ENCODE measurements at regions not wholly inside any gene's neighbourhood (a gene's known extent, or its start where the extent isn't known, plus 50 kb on each side); places are given as distances from the start of the nearest gene placed in this dataset.

DNA sequence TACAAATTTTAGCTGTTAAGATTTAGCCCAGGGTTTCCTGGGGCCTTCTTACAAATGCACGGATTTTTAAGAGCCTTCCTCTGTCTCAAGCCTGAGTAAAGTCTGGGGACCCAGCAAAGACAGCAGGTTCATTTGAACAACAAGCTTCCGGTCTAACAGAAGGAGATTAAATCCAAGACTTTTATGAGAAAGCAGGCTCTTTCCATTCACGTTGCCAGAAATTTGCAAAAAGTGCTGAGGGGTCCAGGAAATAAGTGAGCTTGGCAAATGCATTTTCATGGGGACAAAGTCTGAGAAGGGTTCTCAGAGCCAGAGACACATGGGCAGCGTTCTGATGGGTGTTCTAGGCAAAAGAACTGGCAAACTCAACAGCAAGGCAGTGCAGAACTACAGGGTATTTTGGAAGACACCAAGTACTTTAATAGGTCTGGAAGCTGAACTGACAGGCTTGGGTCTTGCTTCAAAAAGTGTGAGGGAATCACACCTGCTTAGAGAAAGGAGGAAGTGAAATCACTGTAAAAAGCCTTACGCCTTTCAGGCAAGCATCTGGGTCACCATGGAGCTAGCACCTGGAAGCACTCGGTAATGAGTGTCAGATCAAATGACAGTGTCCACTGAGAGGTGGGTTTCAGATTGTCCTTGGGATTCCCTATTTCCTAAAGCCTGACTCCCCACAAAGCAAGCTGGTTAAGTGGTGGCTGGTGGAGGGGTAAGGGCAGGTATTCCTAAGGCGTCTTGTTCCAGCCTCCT lies 115.8 kb upstream of the ARHGEF3 start:
- TF ChIP-seq, protein P1, sequence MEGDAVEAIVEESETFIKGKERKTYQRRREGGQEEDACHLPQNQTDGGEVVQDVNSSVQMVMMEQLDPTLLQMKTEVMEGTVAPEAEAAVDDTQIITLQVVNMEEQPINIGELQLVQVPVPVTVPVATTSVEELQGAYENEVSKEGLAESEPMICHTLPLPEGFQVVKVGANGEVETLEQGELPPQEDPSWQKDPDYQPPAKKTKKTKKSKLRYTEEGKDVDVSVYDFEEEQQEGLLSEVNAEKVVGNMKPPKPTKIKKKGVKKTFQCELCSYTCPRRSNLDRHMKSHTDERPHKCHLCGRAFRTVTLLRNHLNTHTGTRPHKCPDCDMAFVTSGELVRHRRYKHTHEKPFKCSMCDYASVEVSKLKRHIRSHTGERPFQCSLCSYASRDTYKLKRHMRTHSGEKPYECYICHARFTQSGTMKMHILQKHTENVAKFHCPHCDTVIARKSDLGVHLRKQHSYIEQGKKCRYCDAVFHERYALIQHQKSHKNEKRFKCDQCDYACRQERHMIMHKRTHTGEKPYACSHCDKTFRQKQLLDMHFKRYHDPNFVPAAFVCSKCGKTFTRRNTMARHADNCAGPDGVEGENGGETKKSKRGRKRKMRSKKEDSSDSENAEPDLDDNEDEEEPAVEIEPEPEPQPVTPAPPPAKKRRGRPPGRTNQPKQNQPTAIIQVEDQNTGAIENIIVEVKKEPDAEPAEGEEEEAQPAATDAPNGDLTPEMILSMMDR (IDR thresholded peaks at IDR 0.05; ENCODE audit: low read length) = no peak
- TF ChIP-seq EZH2 (IDR thresholded peaks at IDR 0.05; ENCODE audit: borderline replicate concordance, low read length) = no peak
